ENCODE measurements at regions not wholly inside any gene's neighbourhood (a gene's known extent, or its start where the extent isn't known, plus 50 kb on each side); places are given as distances from the start of the nearest gene placed in this dataset.
"Not testable (repeated sequence)": the region's sequence is repeated elsewhere in the genome, so short reads cannot be mapped to it uniquely, and the experiment has no call there.

DNA sequence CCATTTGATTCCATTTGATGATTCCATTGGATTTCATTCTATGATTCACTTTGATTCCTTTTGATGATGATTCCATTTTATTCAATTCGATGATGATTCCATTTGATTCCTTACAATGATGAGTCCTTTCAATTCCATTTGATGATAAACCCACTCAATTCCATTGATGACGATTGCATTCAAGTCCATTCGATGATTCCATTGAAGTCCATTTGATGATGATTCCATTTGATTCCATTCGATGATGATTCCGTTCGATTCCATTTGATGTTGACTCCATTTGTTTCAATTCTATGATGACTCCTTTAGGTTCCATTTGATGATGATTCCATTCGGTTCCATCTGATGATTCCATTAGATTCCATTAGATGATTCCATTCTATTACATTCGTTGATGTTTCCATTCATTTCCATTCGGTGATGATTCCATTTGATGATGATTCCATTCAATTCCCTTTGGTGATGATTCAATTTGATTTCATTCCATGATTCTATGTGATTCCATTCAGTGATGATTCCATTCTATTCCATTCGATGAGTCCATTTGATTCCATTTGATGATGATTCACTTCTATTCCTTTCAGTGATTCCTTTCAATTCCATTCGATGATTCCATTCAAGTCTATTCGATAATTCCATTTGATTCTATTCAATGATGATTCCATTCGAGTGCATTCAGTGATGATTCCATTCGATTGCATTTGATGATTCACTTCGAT, 1106.0 kb downstream of the RPIA start:
- Histone ChIP-seq H3K4me3 (ENCODE audit: low read length in 3 of 3) (no peak overlapping the region), H3K36me3 (ENCODE audit: control insufficient read depth in 2 of 3, insufficient read depth in 3 of 3, low read length in 3 of 3) (no peaks in the 10 kb centered on the region), H3K9ac (ENCODE audit: low read length in 3 of 3) (no peak overlapping the region), H3K9me3 (ENCODE audit: control insufficient read depth in 2 of 3, insufficient read depth in 1 of 3, low read length in 3 of 3) (peaks cover 20 to 81% (median 26%) of the 10 kb centered on the region in 3 donors), H3K27me3 (ENCODE audit: control insufficient read depth, insufficient read depth, low read length) (no peaks in the 10 kb centered on the region), H3K4me1 (ENCODE audit: control insufficient read depth in 2 of 3, insufficient read depth in 2 of 3, low read depth in 1 of 3, low read length in 3 of 3) (no peaks in the 10 kb centered on the region), H3K27ac (ENCODE audit: low read depth in 2 of 2, low read length in 2 of 2) (no peak overlapping the region)
- DNase-seq (no peak), FAIRE-seq (no peak)
- no peak for TF ChIP-seq CTCF (IDR thresholded peaks at IDR 0.05; ENCODE audit: borderline replicate concordance, extremely low read depth, insufficient read depth)
- intact Hi-C loops (cut with DNase I) = no loop called here

GRCh38 chr2:89801207-89801606, 1109.7 kb downstream of the RPIA start:
- H3K9me3 ChIP-seq (ENCODE audit: control insufficient read depth in 2 of 3, insufficient read depth in 1 of 3, low read length in 3 of 3) = peaks cover 33 to 98% (median 34%) of the 10 kb centered on the region in 3 donors
- H3K4me3 ChIP-seq (ENCODE audit: low read length in 3 of 3); FAIRE-seq: not testable (repeated sequence)

GRCh38 chr2:89806363-89806762, 1114.9 kb downstream of the RPIA start:
- DNase-seq; H3K27ac ChIP-seq (ENCODE audit: low read depth in 2 of 2, low read length in 2 of 2); H3K4me3 ChIP-seq (ENCODE audit: low read length in 3 of 3); intact Hi-C loops (cut with DNase I); H3K27me3 ChIP-seq (ENCODE audit: control insufficient read depth, insufficient read depth, low read length); H3K4me1 ChIP-seq (ENCODE audit: control insufficient read depth in 2 of 3, insufficient read depth in 2 of 3, low read depth in 1 of 3, low read length in 3 of 3); H3K9ac ChIP-seq (ENCODE audit: low read length in 3 of 3); H3K36me3 ChIP-seq (ENCODE audit: control insufficient read depth in 2 of 3, insufficient read depth in 3 of 3, low read length in 3 of 3); FAIRE-seq: not testable (repeated sequence)
- peaks cover 32 to 85% (median 34%) of the 10 kb centered on the region in 3 donors for H3K9me3 ChIP-seq (ENCODE audit: control insufficient read depth in 2 of 3, insufficient read depth in 1 of 3, low read length in 3 of 3)

More at GRCh38 chr2:89801207-89801606, 1109.7 kb downstream of the RPIA start:
- DNase-seq; H3K27me3 ChIP-seq (ENCODE audit: control insufficient read depth, insufficient read depth, low read length); H3K9ac ChIP-seq (ENCODE audit: low read length in 3 of 3); H3K36me3 ChIP-seq (ENCODE audit: control insufficient read depth in 2 of 3, insufficient read depth in 3 of 3, low read length in 3 of 3); H3K27ac ChIP-seq (ENCODE audit: low read depth in 2 of 2, low read length in 2 of 2); intact Hi-C loops (cut with DNase I); H3K4me1 ChIP-seq (ENCODE audit: control insufficient read depth in 2 of 3, insufficient read depth in 2 of 3, low read depth in 1 of 3, low read length in 3 of 3): not testable (repeated sequence)

DNA sequence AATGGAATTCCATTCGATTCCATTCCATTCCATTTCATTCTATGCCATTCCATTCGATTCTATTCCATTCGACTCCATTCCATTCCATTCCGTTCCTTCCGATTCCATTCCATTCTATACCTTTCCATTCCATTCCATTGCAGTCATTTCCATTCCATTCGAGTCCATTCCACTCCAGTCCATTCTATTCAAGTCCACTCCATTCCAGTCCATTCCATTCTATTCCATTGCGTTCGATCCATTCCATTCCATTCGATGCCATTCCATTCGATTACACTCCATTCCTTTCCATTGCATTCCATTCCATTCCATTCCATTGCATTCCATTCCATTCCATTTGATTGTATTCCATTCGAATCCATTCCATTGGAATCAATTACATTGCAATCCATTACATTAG, 1119.8 kb downstream of the RPIA start:
- Histone ChIP-seq H3K27me3 (ENCODE audit: control insufficient read depth, insufficient read depth, low read length) (no peaks in the 10 kb centered on the region), H3K9me3 (ENCODE audit: control insufficient read depth in 2 of 3, insufficient read depth in 1 of 3, low read length in 3 of 3) (peaks cover 35 to 77% (median 50%) of the 10 kb centered on the region in 3 donors), H3K4me3 (ENCODE audit: low read length in 3 of 3) (no peak overlapping the region), H3K27ac (ENCODE audit: low read depth in 2 of 2, low read length in 2 of 2) (no peak overlapping the region), H3K4me1 (ENCODE audit: control insufficient read depth in 2 of 3, insufficient read depth in 2 of 3, low read depth in 1 of 3, low read length in 3 of 3) (no peaks in the 10 kb centered on the region), H3K9ac (ENCODE audit: low read length in 3 of 3) (no peak overlapping the region), H3K36me3 (ENCODE audit: control insufficient read depth in 2 of 3, insufficient read depth in 3 of 3, low read length in 3 of 3) (no peaks in the 10 kb centered on the region)
- no peak for DNase-seq
- no peak for TF ChIP-seq CTCF (IDR thresholded peaks at IDR 0.05; ENCODE audit: borderline replicate concordance, extremely low read depth, insufficient read depth)
- intact Hi-C loops (cut with DNase I) = no loop called here
- no peak for FAIRE-seq

DNA sequence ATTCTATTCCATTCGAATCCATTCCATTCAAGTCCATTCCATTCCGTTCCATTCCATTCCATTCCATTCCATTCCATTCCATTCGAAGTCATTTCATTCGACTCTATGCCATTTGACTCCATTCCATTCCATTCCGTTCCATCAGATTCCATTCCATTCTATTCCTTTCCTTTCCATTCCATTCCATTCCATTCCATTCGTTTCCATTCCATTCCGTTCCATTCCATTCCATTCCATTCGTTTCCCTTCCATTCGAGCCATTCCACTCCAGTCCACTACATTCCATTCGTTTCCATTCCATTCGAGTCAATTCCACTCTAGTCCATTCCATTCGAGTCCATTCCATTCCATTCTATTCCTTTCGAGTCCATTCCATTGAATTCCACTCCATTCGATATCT, 1120.4 kb downstream of the RPIA start:
- H3K9ac ChIP-seq (ENCODE audit: low read length in 3 of 3); H3K27me3 ChIP-seq (ENCODE audit: control insufficient read depth, insufficient read depth, low read length); FAIRE-seq; DNase-seq; H3K4me1 ChIP-seq (ENCODE audit: control insufficient read depth in 2 of 3, insufficient read depth in 2 of 3, low read depth in 1 of 3, low read length in 3 of 3); H3K4me3 ChIP-seq (ENCODE audit: low read length in 3 of 3); intact Hi-C loops (cut with DNase I); H3K36me3 ChIP-seq (ENCODE audit: control insufficient read depth in 2 of 3, insufficient read depth in 3 of 3, low read length in 3 of 3); H3K27ac ChIP-seq (ENCODE audit: low read depth in 2 of 2, low read length in 2 of 2): not testable (repeated sequence)
- peaks cover 29 to 71% (median 48%) of the 10 kb centered on the region in 3 donors for H3K9me3 ChIP-seq (ENCODE audit: control insufficient read depth in 2 of 3, insufficient read depth in 1 of 3, low read length in 3 of 3)

- peaks cover 31 to 77% (median 50%) of the 10 kb centered on the region in 3 donors for H3K9me3 ChIP-seq (ENCODE audit: control insufficient read depth in 2 of 3, insufficient read depth in 1 of 3, low read length in 3 of 3)
- H3K27ac ChIP-seq (ENCODE audit: low read depth in 2 of 2, low read length in 2 of 2); H3K9ac ChIP-seq (ENCODE audit: low read length in 3 of 3); intact Hi-C loops (cut with DNase I); FAIRE-seq; H3K36me3 ChIP-seq (ENCODE audit: control insufficient read depth in 2 of 3, insufficient read depth in 3 of 3, low read length in 3 of 3); H3K4me1 ChIP-seq (ENCODE audit: control insufficient read depth in 2 of 3, insufficient read depth in 2 of 3, low read depth in 1 of 3, low read length in 3 of 3); H3K27me3 ChIP-seq (ENCODE audit: control insufficient read depth, insufficient read depth, low read length); H3K4me3 ChIP-seq (ENCODE audit: low read length in 3 of 3); DNase-seq: not testable (repeated sequence)
Observed at GRCh38 chr2:89814359-89814758, 1122.9 kb downstream of the RPIA start.

All from kidney (tissue), 13 donors.